Spleen (tissue), 7 donors: ENCODE measurements at regions not wholly inside any gene's neighbourhood (a gene's known extent, or its start where the extent isn't known, plus 50 kb on each side); places are given as distances from the start of the nearest gene placed in this dataset.

Source experiments
- CTCF ChIP-seq, 11 experiments: fragments of 200-600 bp in 7 of 11; fragments of 450-650 bp in 4 of 11; sonication (generic) in 4 of 11; IDR thresholded peaks in 8 of 11; conservative IDR thresholded peaks in 3 of 11; 1 replicate in 7 of 11; 2 replicates in 4 of 11; pipeline versions ENCODE4 v1.4.0 to v1.8.0; 2016 to 2021; ENCODE audit warnings: antibody characterized with exemption in 11 of 11, inconsistent platforms in 4 of 11, mild to moderate bottlenecking in 1 of 11
- POLR2AphosphoS5 ChIP-seq, 3 donors: sonication (generic); formaldehyde crosslinking; IDR thresholded peaks; one replicate each; pipeline ENCODE4 v1.5.1; 2017; ENCODE audit warnings: antibody characterized with exemption in 3 of 3
- donor health status: DM: no; HTN: no; CAD: no; lungs with moderate emphysema.
- donor health status: DM: no; HTN: no; CAD: no.
- donor health status: DM: no; HTN: no; CAD: no.

GRCh38 chr19:32166238-32166637 lies 179.2 kb upstream of the ZNF507 start:
- TF ChIP-seq CTCF (IDR thresholded peaks at IDR 0.05 in 8 of 11, conservative IDR thresholded peaks at IDR 0.05 in 3 of 11) (no peak), POLR2AphosphoS5 (IDR thresholded peaks at IDR 0.05) (no peak)
